Activated CD4-positive, alpha-beta memory T cell treated with anti-CD3 and anti-CD28 coated beads, Interleukin-2, amount 10 ng/mL, durations not matched to agents 7 days and 5 days (primary cell): ENCODE measurements at regions not wholly inside any gene's neighbourhood (a gene's known extent, or its start where the extent isn't known, plus 50 kb on each side); places are given as distances from the start of the nearest gene placed in this dataset.
"Not testable (repeated sequence)": the region's sequence is repeated elsewhere in the genome, so short reads cannot be mapped to it uniquely, and the experiment has no call there.

Experiments used
- CTCF ChIA-PET: fragments of 350-600 bp; sonication (Branson Sonifier 250); formaldehyde crosslinking; loops from one replicate; lab custom pipeline; 2021; ENCODE audit warnings: antibody characterized with exemption, inconsistent platforms; lab: Charles Lee
- POLR2A ChIA-PET: fragments of 350-600 bp; sonication (Branson Sonifier 250); formaldehyde crosslinking; loops from one replicate; lab custom pipeline; 2021; ENCODE audit warnings: antibody characterized with exemption; lab: Charles Lee
- DNase-seq: peaks from one replicate; pipeline ENCODE4 v3.0.0-alpha.2; 2020
- H3K27ac Mint-ChIP-seq: one replicate; pipeline ENCODE4 v1.8.0; 2021; ENCODE audit warnings: mild to moderate bottlenecking, mixed read lengths
- H3K27me3 Mint-ChIP-seq: one replicate; pipeline ENCODE4 v1.8.0; 2021; ENCODE audit warnings: mixed read lengths
- H3K36me3 Mint-ChIP-seq: one replicate; pipeline ENCODE4 v1.8.0; 2021; ENCODE audit warnings: low read depth, mixed read lengths
- H3K4me1 Mint-ChIP-seq: one replicate; pipeline ENCODE4 v1.8.0; 2021; ENCODE audit warnings: mixed read lengths
- H3K4me3 Mint-ChIP-seq: one replicate; pipeline ENCODE4 v1.8.0; 2021; ENCODE audit warnings: mild to moderate bottlenecking, mixed read lengths
- H3K9me3 Mint-ChIP-seq: one replicate; pipeline ENCODE4 v1.8.0; 2021; ENCODE audit warnings: mixed read lengths

DNA sequence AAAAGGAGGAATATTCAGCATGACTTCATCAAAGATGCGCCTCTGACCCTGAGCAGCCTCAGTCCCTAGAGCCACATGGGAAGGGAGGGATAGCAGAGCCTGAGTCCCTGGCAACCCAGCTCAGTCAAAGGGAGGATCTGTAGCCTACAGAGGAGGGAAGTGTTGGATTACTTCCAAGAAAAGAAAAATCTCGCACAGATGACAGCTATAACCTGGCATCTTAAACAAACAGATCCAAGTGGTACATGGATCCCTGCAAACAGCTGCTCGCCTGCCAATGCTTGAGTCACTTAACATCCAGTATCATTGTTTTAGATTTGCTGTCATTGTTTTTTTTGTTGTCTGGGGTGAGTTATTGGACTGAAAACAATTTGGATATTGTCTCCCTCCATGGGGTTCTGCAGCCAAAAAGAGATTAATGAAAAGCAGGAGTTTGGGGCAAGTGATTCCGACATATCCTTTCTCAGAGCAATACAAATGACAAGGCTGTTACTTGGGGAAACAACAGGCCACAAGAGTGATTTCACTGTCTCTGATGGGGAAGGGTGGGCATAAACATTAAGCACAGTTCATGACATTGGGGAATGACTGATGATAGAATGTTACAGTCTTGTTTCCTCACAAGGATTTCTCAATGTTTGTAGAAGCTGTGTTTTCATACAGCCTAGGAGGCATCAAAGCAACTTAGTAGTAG is 153.5 kb upstream of the KIF2A start:
- DNase-seq: no peak
- ChIA-PET POLR2A (no interaction called here), CTCF (interaction anchor here (0.5 kb wide), 1 partner anchor 9 kb away, joined by 3 read pairs; no protein-coding TSS in a partner anchor)
- H3K4me3 Mint-ChIP-seq: no peak overlapping the region
- no peaks in the 10 kb centered on the region for H3K36me3 Mint-ChIP-seq
- no peak overlapping the region for H3K27ac Mint-ChIP-seq
- peaks cover 9% of the 10 kb centered on the region for H3K27me3 Mint-ChIP-seq
- H3K9me3 Mint-ChIP-seq: peaks cover 12% of the 10 kb centered on the region
- H3K4me1 Mint-ChIP-seq: no peaks in the 10 kb centered on the region

DNA sequence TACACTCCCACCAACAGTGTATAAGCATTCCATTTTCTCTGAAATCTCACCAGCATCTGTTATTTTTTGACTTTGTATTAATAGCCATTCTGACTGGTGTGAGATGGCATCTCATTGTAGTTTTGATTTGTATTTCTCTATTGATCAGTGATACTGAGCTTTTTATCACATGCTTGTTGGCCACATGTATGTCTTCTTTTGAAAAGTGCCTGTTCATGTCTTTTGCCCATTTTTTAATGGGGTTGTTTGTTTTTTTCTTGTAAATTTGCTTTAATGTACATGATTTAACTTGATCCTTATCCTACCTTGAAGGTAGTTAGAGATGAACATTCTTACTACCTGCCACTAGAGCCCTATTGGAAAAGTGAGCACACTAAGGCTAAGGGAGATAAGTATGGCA is 151.2 kb upstream of the KIF2A start:
- H3K36me3 Mint-ChIP-seq: no peaks in the 10 kb centered on the region
- ChIA-PET CTCF (no interaction called here), POLR2A (no interaction called here)
- peaks cover 14% of the 10 kb centered on the region for H3K9me3 Mint-ChIP-seq
- no peaks in the 10 kb centered on the region for H3K4me1 Mint-ChIP-seq
- no peak overlapping the region for H3K27ac Mint-ChIP-seq
- H3K27me3 Mint-ChIP-seq: peaks cover 6% of the 10 kb centered on the region
- H3K4me3 Mint-ChIP-seq: no peak overlapping the region
- no peak for DNase-seq

DNA sequence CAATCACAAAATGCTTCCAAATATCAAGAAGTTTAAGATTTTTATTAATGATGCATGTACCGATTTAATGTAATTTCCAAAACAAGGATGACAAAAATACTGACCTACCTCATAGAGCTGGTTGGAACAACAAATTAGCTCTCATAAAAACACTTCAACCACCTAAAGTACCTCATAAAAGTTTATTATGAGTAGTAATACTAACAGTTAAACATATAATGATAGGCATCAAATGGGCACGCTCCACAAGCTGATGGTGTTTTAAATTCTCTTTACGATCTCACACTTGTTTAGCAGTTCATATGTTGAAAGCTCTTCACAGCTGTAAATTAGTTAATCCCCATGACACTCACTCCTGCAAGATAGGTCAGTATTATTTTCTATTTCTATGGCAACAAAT is 150.0 kb upstream of the KIF2A start:
- H3K4me1 Mint-ChIP-seq: no peaks in the 10 kb centered on the region
- no peak overlapping the region for H3K4me3 Mint-ChIP-seq
- POLR2A ChIA-PET: no interaction called here
- CTCF ChIA-PET: no interaction called here
- peaks cover 6% of the 10 kb centered on the region for H3K27me3 Mint-ChIP-seq
- no peak for DNase-seq
- H3K36me3 Mint-ChIP-seq: no peaks in the 10 kb centered on the region
- no peak overlapping the region for H3K27ac Mint-ChIP-seq
- H3K9me3 Mint-ChIP-seq: peaks cover 17% of the 10 kb centered on the region

DNA sequence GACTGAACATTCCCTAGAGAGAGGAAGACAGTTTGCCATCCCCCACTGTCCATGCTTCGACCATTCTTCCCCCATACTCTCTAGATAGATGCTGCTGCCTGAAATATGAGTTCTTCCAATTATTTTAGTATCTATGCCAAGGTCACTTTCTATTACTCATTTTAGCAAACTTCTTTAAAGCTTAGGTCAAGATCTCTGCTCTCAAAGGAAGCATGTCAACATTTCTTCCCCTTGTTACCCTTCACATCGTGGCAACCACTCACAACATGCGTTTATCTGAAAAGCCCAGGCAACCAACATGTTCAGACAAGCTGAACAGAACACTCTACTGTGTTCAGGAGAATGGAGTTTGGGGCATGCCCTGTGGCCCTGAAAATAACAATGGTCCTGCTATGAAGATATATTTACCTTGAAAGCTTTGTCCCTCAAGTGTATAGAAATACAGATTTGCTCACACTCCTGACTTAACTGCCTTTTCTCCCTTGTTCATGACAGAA is 138.4 kb upstream of the KIF2A start:
- no peaks in the 10 kb centered on the region for H3K36me3 Mint-ChIP-seq
- ChIA-PET POLR2A (no interaction called here), CTCF (no interaction called here)

DNA sequence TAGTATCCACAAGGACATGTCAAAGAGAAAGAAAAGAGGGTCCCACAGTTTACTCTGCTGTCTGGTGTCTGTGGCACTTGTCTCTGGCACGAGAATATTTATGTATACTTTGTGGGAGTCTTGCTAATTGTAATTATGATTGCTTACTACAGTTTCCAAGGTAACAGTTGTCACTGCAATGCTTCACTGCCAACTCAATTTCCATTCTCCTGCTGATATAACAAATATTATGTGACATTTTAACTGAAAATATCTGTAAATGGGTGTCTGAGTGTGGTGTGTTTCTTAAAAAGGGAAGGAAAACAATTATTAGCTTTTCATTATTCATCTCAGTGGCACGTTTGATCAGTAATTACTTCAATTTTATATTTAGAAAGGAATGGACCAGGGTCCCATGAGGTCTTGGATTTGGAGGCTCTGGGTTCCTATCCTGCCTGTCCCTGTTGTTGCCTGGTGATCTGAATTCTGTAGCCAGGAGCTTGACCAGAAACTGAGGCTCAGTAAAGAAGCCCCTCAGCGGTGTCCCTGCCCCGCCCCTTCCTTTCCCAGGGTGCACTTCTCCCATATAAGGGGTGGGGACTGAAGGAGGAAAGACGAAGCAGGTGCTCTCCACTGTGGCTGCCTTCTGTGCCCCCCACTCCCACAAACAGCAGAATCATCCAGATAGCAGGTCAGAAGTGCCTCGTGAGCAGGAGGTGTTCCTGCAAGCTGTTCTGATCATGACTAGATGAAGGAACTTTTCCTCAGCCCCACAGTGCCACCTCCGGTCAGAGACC is 137.3 kb upstream of the KIF2A start:
- POLR2A ChIA-PET: no interaction called here
- CTCF ChIA-PET: no interaction called here
- H3K36me3 Mint-ChIP-seq: no peaks in the 10 kb centered on the region
- no peaks in the 10 kb centered on the region for H3K4me1 Mint-ChIP-seq
- no peaks in the 10 kb centered on the region for H3K9me3 Mint-ChIP-seq
- no peak overlapping the region for H3K27ac Mint-ChIP-seq
- no peak for DNase-seq
- H3K27me3 Mint-ChIP-seq: peaks cover 12% of the 10 kb centered on the region
- no peak overlapping the region for H3K4me3 Mint-ChIP-seq

More for the DNA sequence above, 138.4 kb upstream of the KIF2A start:
- H3K27ac Mint-ChIP-seq: no peak overlapping the region
- peaks cover 12% of the 10 kb centered on the region for H3K27me3 Mint-ChIP-seq
- DNase-seq: no peak
- no peak overlapping the region for H3K4me3 Mint-ChIP-seq
- H3K9me3 Mint-ChIP-seq: no peaks in the 10 kb centered on the region
- H3K4me1 Mint-ChIP-seq: no peaks in the 10 kb centered on the region

DNA sequence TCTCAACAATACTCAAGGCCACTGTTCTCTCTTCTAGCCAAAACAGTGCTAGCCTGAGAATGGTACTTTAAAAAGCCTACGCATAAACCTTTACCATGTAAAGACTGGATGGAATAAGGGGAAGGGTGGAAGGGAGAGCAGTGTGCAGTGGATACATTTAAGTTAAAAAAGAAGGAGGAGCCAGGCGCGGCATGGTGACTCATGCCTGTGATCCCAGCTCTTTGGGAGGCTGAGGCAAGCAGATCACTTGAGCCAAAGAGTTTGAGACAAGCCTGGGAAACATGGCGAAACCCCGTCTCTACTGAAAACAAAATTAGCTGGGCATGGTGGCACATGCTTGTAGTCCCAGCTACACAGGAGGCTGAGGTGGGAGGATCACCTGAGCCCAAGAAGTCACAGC is 127.7 kb upstream of the KIF2A start:
- CTCF ChIA-PET: no interaction called here
- Mint-ChIP-seq H3K9me3 (no peaks in the 10 kb centered on the region), H3K27me3 (peaks cover 15% of the 10 kb centered on the region), H3K4me1 (no peaks in the 10 kb centered on the region), H3K27ac (no peak overlapping the region), H3K36me3 (no peaks in the 10 kb centered on the region), H3K4me3 (no peak overlapping the region)
- POLR2A ChIA-PET: no interaction called here
- DNase-seq: no peak

DNA sequence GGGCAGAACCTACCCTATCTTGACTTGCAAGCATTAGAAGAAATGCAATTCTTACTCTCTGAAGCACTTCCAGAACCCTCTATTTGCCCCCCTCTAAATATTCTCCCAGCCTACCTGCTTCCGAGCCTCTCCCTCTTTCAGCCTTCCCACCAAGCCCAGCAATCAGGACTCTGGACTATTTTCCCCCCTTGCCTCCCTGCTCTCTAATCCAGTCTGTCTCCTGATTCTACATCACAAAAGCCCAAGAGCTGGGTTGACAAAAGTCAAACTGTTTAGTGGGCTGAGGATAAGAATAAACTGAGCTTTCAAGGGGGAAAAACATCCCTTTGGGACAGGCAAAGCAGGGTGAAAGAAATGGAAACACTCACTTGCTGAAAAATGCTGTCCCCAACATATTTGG is 123.2 kb upstream of the KIF2A start:
- CTCF ChIA-PET: no interaction called here
- POLR2A ChIA-PET: no interaction called here
- no peak overlapping the region for H3K4me3 Mint-ChIP-seq

DNA sequence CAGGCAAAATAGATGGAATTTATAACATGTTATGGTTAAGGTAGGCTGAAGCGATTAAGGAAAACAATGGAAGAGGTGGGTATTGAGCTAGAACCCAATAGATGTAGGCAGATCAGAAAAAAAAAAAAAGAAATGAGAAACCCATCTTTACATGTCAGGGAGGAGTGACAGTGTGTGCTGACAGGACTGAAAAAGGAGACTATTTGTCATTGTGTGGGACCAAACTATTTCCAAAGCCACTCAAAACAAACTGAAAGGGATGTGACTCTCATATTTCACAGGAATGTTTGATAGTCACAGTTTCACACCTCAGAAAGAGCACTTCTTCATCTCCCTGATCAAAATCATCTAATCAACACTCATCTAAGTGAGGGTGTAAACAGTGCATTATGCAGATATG is 122.3 kb upstream of the KIF2A start:
- Mint-ChIP-seq H3K27ac (no peak overlapping the region), H3K4me3 (no peak overlapping the region), H3K27me3 (peaks cover 20% of the 10 kb centered on the region), H3K4me1 (no peaks in the 10 kb centered on the region), H3K36me3 (no peaks in the 10 kb centered on the region), H3K9me3 (no peaks in the 10 kb centered on the region)
- no peak for DNase-seq
- ChIA-PET POLR2A (no interaction called here), CTCF (no interaction called here)

More for the DNA sequence above, 123.2 kb upstream of the KIF2A start:
- Mint-ChIP-seq H3K27ac (no peak overlapping the region), H3K27me3 (peaks cover 22% of the 10 kb centered on the region), H3K36me3 (no peaks in the 10 kb centered on the region), H3K4me1 (no peaks in the 10 kb centered on the region), H3K9me3 (no peaks in the 10 kb centered on the region)
- no peak for DNase-seq

DNA sequence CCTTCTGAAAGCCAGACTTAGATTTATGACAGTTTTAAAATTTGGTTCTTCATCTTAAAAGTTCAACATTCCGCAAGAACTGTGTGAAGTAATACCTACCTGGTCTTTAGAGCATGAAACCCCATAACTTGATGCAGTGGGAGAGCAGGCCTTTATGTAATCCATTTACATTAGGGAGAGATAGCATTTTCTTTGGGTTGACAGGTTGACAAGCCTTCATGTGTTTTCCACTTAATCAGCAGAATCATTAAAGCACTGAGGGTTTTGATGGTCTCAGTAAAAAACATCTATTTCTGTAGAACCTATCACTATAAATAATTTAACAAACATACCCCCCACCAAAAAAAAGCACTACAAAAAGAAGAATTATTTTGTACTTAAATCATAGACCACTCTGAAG is 121.6 kb upstream of the KIF2A start:
- peaks cover 14% of the 10 kb centered on the region for H3K27me3 Mint-ChIP-seq
- H3K27ac Mint-ChIP-seq: no peak overlapping the region
- no peaks in the 10 kb centered on the region for H3K36me3 Mint-ChIP-seq
- ChIA-PET POLR2A (no interaction called here), CTCF (no interaction called here)
- DNase-seq: no peak
- H3K4me3 Mint-ChIP-seq: no peak overlapping the region
- H3K4me1 Mint-ChIP-seq: no peaks in the 10 kb centered on the region
- H3K9me3 Mint-ChIP-seq: no peaks in the 10 kb centered on the region

DNA sequence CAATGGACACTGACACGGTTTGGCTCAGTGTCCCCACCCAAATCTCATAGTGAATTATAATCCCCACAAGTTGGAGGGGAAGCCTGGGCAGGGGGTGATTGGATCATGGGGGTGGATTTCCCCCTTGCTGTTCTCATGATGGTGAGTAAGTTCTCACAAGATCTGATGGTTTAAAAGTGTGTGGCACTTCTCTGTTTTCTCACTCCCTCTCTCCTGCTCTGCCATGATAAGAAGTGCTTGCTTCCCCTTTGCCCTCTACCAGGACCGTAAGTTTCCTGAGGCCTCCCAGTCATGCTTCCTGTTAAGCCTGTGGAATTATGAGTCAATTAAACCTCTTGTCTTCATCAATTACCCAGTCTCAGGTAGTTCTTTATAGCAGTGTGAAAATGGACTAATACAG is 115.8 kb upstream of the KIF2A start:
- ChIA-PET POLR2A (no interaction called here), CTCF (no interaction called here)
- Mint-ChIP-seq H3K9me3 (no peaks in the 10 kb centered on the region), H3K27ac (no peak overlapping the region), H3K4me3 (no peak overlapping the region), H3K4me1 (no peaks in the 10 kb centered on the region), H3K36me3 (no peaks in the 10 kb centered on the region), H3K27me3 (peaks cover 11% of the 10 kb centered on the region)
- no peak for DNase-seq

DNA sequence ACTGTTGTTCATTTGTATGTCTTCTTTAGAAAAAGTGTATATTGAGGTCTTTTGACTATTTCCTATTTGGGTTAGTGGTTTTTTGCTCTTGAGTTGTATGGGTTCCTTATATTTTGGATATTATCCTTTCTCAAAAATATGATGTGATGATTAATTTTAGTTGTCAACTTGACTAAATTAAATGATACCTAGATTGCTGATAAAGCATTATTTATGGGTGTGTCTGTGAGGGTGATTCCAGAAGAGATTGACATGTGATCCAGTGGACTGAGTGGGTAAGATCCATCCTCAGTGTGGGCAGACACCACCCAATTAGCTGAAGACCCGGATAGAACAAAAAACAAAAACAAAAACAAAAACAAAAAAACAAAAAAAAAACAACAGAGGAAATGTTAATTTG is 115.1 kb upstream of the KIF2A start:
- Mint-ChIP-seq H3K9me3 (no peaks in the 10 kb centered on the region), H3K27ac (no peak overlapping the region), H3K36me3 (no peaks in the 10 kb centered on the region), H3K4me3 (no peak overlapping the region), H3K4me1 (no peaks in the 10 kb centered on the region), H3K27me3 (peaks cover 7% of the 10 kb centered on the region)
- DNase-seq: no peak
- POLR2A ChIA-PET: no interaction called here
- CTCF ChIA-PET: no interaction called here

DNA sequence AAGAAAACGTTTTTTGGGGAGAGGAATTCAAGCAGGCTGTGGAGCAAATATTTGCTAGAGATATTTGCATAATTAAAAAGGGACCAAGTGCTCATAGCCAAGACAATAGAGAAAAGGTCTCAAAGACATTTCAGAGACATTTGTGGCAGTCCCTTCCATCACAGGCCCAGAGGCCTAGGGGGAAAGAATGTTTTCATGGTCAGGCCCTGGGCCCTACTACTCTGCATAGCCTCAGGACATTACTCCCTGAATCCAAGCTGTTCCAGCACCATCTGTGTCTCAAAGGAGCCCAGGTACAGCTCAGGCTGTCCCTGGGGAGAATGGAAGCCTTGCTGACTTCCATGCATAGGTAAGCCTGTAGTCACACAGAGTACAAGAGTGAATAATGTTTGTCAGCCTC is 113.0 kb upstream of the KIF2A start:
- Mint-ChIP-seq H3K27me3 (peaks cover 5% of the 10 kb centered on the region), H3K4me3 (no peak overlapping the region), H3K27ac (no peak overlapping the region), H3K36me3 (no peaks in the 10 kb centered on the region), H3K4me1 (no peaks in the 10 kb centered on the region), H3K9me3 (no peaks in the 10 kb centered on the region)
- POLR2A ChIA-PET: no interaction called here
- no peak for DNase-seq
- CTCF ChIA-PET: no interaction called here

DNA sequence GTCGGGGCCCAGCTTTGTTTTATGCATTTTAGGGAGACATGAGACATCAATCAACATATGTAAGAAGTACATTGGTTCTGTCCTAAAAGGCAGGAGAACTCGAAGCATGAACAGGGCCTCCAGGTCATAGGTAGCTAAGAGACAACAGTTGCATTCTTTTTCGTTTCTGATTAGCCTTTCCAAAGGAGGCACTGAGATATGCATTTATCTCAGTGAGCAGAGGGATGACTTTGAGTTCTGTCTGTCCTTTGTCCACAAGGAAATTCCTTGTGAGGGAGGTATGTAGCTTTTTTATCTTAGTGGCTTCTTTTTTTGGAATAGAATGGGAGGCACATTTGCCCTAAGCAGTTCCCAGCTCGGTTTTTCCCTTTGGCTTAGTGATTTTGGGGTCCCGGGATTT is 109.5 kb upstream of the KIF2A start:
- H3K9me3 Mint-ChIP-seq, DNase-seq, H3K4me3 Mint-ChIP-seq, H3K36me3 Mint-ChIP-seq, H3K27ac Mint-ChIP-seq, H3K27me3 Mint-ChIP-seq, POLR2A ChIA-PET, CTCF ChIA-PET: not testable (repeated sequence)
- H3K4me1 Mint-ChIP-seq: peaks cover 23% of the 10 kb centered on the region

DNA sequence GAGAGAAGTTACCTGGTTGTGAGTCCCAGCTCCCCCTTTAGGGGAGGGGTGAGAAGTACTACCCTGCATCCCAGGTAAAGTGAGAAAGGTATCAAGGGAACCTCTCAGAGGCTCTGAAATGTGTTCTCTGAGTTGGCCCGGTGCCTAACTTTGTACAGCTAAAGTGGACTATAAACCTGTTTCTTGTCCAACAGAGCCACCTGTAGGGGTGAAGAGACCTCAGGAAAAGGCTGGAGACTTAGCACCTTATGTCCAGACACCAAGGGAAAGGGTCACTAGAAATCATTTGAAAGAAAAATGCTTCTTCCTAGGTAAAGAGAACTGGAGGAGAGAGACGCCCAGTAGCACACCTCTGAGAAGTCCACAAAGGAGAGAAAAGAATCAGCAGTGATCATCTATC is 108.3 kb upstream of the KIF2A start:
- POLR2A ChIA-PET: no interaction called here
- H3K9me3 Mint-ChIP-seq: no peaks in the 10 kb centered on the region
- DNase-seq: no peak
- no peak overlapping the region for H3K4me3 Mint-ChIP-seq
- H3K4me1 Mint-ChIP-seq: peaks cover 25% of the 10 kb centered on the region
- no peak overlapping the region for H3K27ac Mint-ChIP-seq
- CTCF ChIA-PET: no interaction called here
- H3K36me3 Mint-ChIP-seq: no peaks in the 10 kb centered on the region
- peaks cover 6% of the 10 kb centered on the region for H3K27me3 Mint-ChIP-seq
